ENCODE measurements at regions not wholly inside any gene's neighbourhood (a gene's known extent, or its start where the extent isn't known, plus 50 kb on each side); places are given as distances from the start of the nearest gene placed in this dataset.

GRCh38 chr12:100698518-100698917 lies 96.1 kb upstream of the ANO4 start:
- DNase-seq (ENCODE audit: low spot score in 2 of 2) = no peak
- 67 to 76% methylated on average over 2 of the region's 2 CpGs for WGBS, 2 donors
- TF ChIP-seq POLR2A (IDR thresholded peaks at IDR 0.05) (no peak), EP300 (IDR thresholded peaks at IDR 0.05) (no peak), CTCF (IDR thresholded peaks at IDR 0.05) (no peak)

GRCh38 chr12:100699209-100699608 lies 95.4 kb upstream of the ANO4 start:
- TF ChIP-seq POLR2A (IDR thresholded peaks at IDR 0.05) (no peak), CTCF (IDR thresholded peaks at IDR 0.05) (no peak), EP300 (IDR thresholded peaks at IDR 0.05) (no peak)
- Histone ChIP-seq H3K36me3 (no peaks in the 10 kb centered on the region), H3K27me3 (no peaks in the 10 kb centered on the region), H3K4me1 (no peaks in the 10 kb centered on the region), H3K9me3 (no peaks in the 10 kb centered on the region), H3K4me3 (no peak overlapping the region), H3K27ac (no peak overlapping the region)
- WGBS, 2 donors = 62 to 66% methylated on average over 1 of the region's 1 CpG
- no peak for DNase-seq (ENCODE audit: low spot score in 2 of 2)

More at GRCh38 chr12:100698518-100698917, 96.1 kb upstream of the ANO4 start:
- no peaks in the 10 kb centered on the region for H3K9me3 ChIP-seq
- H3K27ac ChIP-seq = no peak overlapping the region
- no peaks in the 10 kb centered on the region for H3K4me1 ChIP-seq
- H3K36me3 ChIP-seq = no peaks in the 10 kb centered on the region
- H3K27me3 ChIP-seq = no peaks in the 10 kb centered on the region
- no peak overlapping the region for H3K4me3 ChIP-seq

- no peaks in the 10 kb centered on the region for H3K4me1 ChIP-seq
- TF ChIP-seq EP300 (IDR thresholded peaks at IDR 0.05) = no peak
- TF ChIP-seq CTCF (IDR thresholded peaks at IDR 0.05) = no peak
- TF ChIP-seq POLR2A (IDR thresholded peaks at IDR 0.05) = no peak
- no peaks in the 10 kb centered on the region for H3K27me3 ChIP-seq
- H3K27ac ChIP-seq = no peak overlapping the region
- no peaks in the 10 kb centered on the region for H3K36me3 ChIP-seq
- no peak for DNase-seq (ENCODE audit: low spot score in 2 of 2)
- no peaks in the 10 kb centered on the region for H3K9me3 ChIP-seq
- 81 to 82% methylated on average over 2 of the region's 2 CpGs for WGBS, 2 donors
- H3K4me3 ChIP-seq = no peak overlapping the region
Measured at GRCh38 chr12:100703337-100703736, 91.2 kb upstream of the ANO4 start.

GRCh38 chr12:100703868-100704267 lies 90.7 kb upstream of the ANO4 start:
- H3K36me3 ChIP-seq = no peaks in the 10 kb centered on the region
- no peaks in the 10 kb centered on the region for H3K27me3 ChIP-seq
- no peak overlapping the region for H3K27ac ChIP-seq
- DNase-seq (ENCODE audit: low spot score in 2 of 2) = no peak
- no peaks in the 10 kb centered on the region for H3K4me1 ChIP-seq
- no peaks in the 10 kb centered on the region for H3K9me3 ChIP-seq
- 64 to 75% methylated on average over 2 of the region's 2 CpGs for WGBS, 2 donors
- TF ChIP-seq EP300 (IDR thresholded peaks at IDR 0.05) (no peak), POLR2A (IDR thresholded peaks at IDR 0.05) (no peak), CTCF (IDR thresholded peaks at IDR 0.05) (no peak)
- H3K4me3 ChIP-seq = no peak overlapping the region

- H3K27ac ChIP-seq = no peak overlapping the region
- H3K4me1 ChIP-seq = no peaks in the 10 kb centered on the region
- no peak for DNase-seq (ENCODE audit: low spot score in 2 of 2)
- WGBS, 2 donors = 53 to 58% methylated on average over 3 of the region's 3 CpGs
- TF ChIP-seq POLR2A (IDR thresholded peaks at IDR 0.05) (no peak), CTCF (IDR thresholded peaks at IDR 0.05) (no peak), EP300 (IDR thresholded peaks at IDR 0.05) (no peak)
- H3K36me3 ChIP-seq = no peaks in the 10 kb centered on the region
- no peaks in the 10 kb centered on the region for H3K9me3 ChIP-seq
- no peaks in the 10 kb centered on the region for H3K27me3 ChIP-seq
- no peak overlapping the region for H3K4me3 ChIP-seq
Measured at GRCh38 chr12:100706033-100706432, 88.5 kb upstream of the ANO4 start.

Data from tibial nerve (tissue), 4 donors.